ENCODE measurements at regions not wholly inside any gene's neighbourhood (a gene's known extent, or its start where the extent isn't known, plus 50 kb on each side); places are given as distances from the start of the nearest gene placed in this dataset.

- H3K27me3 ChIP-seq (ENCODE audit: insufficient read depth, low read length), result peaks cover 12% of the 10 kb centered on the region
- TF ChIP-seq, protein P1, sequence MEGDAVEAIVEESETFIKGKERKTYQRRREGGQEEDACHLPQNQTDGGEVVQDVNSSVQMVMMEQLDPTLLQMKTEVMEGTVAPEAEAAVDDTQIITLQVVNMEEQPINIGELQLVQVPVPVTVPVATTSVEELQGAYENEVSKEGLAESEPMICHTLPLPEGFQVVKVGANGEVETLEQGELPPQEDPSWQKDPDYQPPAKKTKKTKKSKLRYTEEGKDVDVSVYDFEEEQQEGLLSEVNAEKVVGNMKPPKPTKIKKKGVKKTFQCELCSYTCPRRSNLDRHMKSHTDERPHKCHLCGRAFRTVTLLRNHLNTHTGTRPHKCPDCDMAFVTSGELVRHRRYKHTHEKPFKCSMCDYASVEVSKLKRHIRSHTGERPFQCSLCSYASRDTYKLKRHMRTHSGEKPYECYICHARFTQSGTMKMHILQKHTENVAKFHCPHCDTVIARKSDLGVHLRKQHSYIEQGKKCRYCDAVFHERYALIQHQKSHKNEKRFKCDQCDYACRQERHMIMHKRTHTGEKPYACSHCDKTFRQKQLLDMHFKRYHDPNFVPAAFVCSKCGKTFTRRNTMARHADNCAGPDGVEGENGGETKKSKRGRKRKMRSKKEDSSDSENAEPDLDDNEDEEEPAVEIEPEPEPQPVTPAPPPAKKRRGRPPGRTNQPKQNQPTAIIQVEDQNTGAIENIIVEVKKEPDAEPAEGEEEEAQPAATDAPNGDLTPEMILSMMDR (IDR thresholded peaks at IDR 0.05; ENCODE audit: extremely low read depth, low read depth, low read length), result no peak
- no peaks in the 10 kb centered on the region for H3K9me3 ChIP-seq (ENCODE audit: low read depth, low read length)
- H3K36me3 ChIP-seq (ENCODE audit: insufficient read depth, low read length), result no peaks in the 10 kb centered on the region
- no peak overlapping the region for H3K27ac ChIP-seq (ENCODE audit: low read depth, low read length)
- H3K4me3 ChIP-seq (ENCODE audit: insufficient read depth, low read length), result no peak overlapping the region
- DNase-seq (ENCODE audit: insufficient read length, low spot score, missing footprints), result no peak
- no peaks in the 10 kb centered on the region for H3K79me2 ChIP-seq (ENCODE audit: insufficient read depth, low read length)
- H3K4me2 ChIP-seq (ENCODE audit: insufficient read depth, low read length), result no peak overlapping the region
- no peak overlapping the region for H2AFZ ChIP-seq (ENCODE audit: low read length)
- no peaks in the 10 kb centered on the region for H4K20me1 ChIP-seq (ENCODE audit: insufficient read depth, low read length)
- H3K4me1 ChIP-seq (ENCODE audit: insufficient read depth, low read length), result no peaks in the 10 kb centered on the region
Measured at GRCh38 chr2:105150231-105150630, 91.3 kb upstream of the GPR45 start.

- no peak overlapping the region for H3K4me2 ChIP-seq (ENCODE audit: insufficient read depth, low read length)
- TF ChIP-seq, protein P1 (IDR thresholded peaks at IDR 0.05; ENCODE audit: extremely low read depth, low read depth, low read length), result no peak
- H3K4me3 ChIP-seq (ENCODE audit: insufficient read depth, low read length), result no peak overlapping the region
- no peaks in the 10 kb centered on the region for H3K36me3 ChIP-seq (ENCODE audit: insufficient read depth, low read length)
- no peaks in the 10 kb centered on the region for H3K4me1 ChIP-seq (ENCODE audit: insufficient read depth, low read length)
- no peak overlapping the region for H2AFZ ChIP-seq (ENCODE audit: low read length)
- no peaks in the 10 kb centered on the region for H4K20me1 ChIP-seq (ENCODE audit: insufficient read depth, low read length)
- no peak overlapping the region for H3K27ac ChIP-seq (ENCODE audit: low read depth, low read length)
- H3K9me3 ChIP-seq (ENCODE audit: low read depth, low read length), result no peaks in the 10 kb centered on the region
- no peak for DNase-seq (ENCODE audit: insufficient read length, low spot score, missing footprints)
- no peaks in the 10 kb centered on the region for H3K79me2 ChIP-seq (ENCODE audit: insufficient read depth, low read length)
- H3K27me3 ChIP-seq (ENCODE audit: insufficient read depth, low read length), result no peaks in the 10 kb centered on the region
Measured at GRCh38 chr2:105154119-105154818, 87.3 kb upstream of the GPR45 start.

- H3K4me2 ChIP-seq (ENCODE audit: insufficient read depth, low read length), result no peak overlapping the region
- H3K4me3 ChIP-seq (ENCODE audit: insufficient read depth, low read length), result no peak overlapping the region
- no peaks in the 10 kb centered on the region for H3K27me3 ChIP-seq (ENCODE audit: insufficient read depth, low read length)
- no peaks in the 10 kb centered on the region for H3K79me2 ChIP-seq (ENCODE audit: insufficient read depth, low read length)
- no peaks in the 10 kb centered on the region for H4K20me1 ChIP-seq (ENCODE audit: insufficient read depth, low read length)
- no peak overlapping the region for H2AFZ ChIP-seq (ENCODE audit: low read length)
- H3K36me3 ChIP-seq (ENCODE audit: insufficient read depth, low read length), result no peaks in the 10 kb centered on the region
- no peaks in the 10 kb centered on the region for H3K4me1 ChIP-seq (ENCODE audit: insufficient read depth, low read length)
- TF ChIP-seq, protein P1 (IDR thresholded peaks at IDR 0.05; ENCODE audit: extremely low read depth, low read depth, low read length), result no peak
- H3K9me3 ChIP-seq (ENCODE audit: low read depth, low read length), result no peaks in the 10 kb centered on the region
- H3K27ac ChIP-seq (ENCODE audit: low read depth, low read length), result no peak overlapping the region
- DNase-seq (ENCODE audit: insufficient read length, low spot score, missing footprints), result no peak
Measured at GRCh38 chr2:105156166-105156565, 85.4 kb upstream of the GPR45 start.

- TF ChIP-seq, protein P1 (IDR thresholded peaks at IDR 0.05; ENCODE audit: extremely low read depth, low read depth, low read length), result no peak
- Histone ChIP-seq H3K4me3 (ENCODE audit: insufficient read depth, low read length) (no peak overlapping the region), H3K9me3 (ENCODE audit: low read depth, low read length) (no peaks in the 10 kb centered on the region), H3K36me3 (ENCODE audit: insufficient read depth, low read length) (no peaks in the 10 kb centered on the region), H3K27ac (ENCODE audit: low read depth, low read length) (no peak overlapping the region), H2AFZ (ENCODE audit: low read length) (no peak overlapping the region), H3K79me2 (ENCODE audit: insufficient read depth, low read length) (no peaks in the 10 kb centered on the region), H3K4me2 (ENCODE audit: insufficient read depth, low read length) (no peak overlapping the region), H3K27me3 (ENCODE audit: insufficient read depth, low read length) (no peaks in the 10 kb centered on the region), H4K20me1 (ENCODE audit: insufficient read depth, low read length) (no peaks in the 10 kb centered on the region), H3K4me1 (ENCODE audit: insufficient read depth, low read length) (no peaks in the 10 kb centered on the region)
- DNase-seq (ENCODE audit: insufficient read length, low spot score, missing footprints), result no peak
Measured at GRCh38 chr2:105158002-105158401, 83.5 kb upstream of the GPR45 start.

Data from osteoblast (primary cell).